LNCaP clone FGC (cell line): ENCODE measurements at regions not wholly inside any gene's neighbourhood (a gene's known extent, or its start where the extent isn't known, plus 50 kb on each side); places are given as distances from the start of the nearest gene placed in this dataset.

ENCODE experiments used
- DNase-seq: peaks from one replicate; pipeline ENCODE4 v3.0.0-alpha.2; 2011; ENCODE audit warnings: low read depth
- H3K4me3 ChIP-seq: 2 replicates; pipeline ENCODE4 v1.5.1; 2011; ENCODE audit warnings: mild to moderate bottlenecking, low read depth, low read length, control low read depth
- TF ChIP-seq, protein P1 (sequence below): IDR thresholded peaks from 2 replicates; pipeline ENCODE4 v1.5.1; 2012; ENCODE audit warnings: mild to moderate bottlenecking; ENCODE audit not compliant: control insufficient read depth, insufficient read depth; ENCODE audit errors: extremely low read depth

DNA sequence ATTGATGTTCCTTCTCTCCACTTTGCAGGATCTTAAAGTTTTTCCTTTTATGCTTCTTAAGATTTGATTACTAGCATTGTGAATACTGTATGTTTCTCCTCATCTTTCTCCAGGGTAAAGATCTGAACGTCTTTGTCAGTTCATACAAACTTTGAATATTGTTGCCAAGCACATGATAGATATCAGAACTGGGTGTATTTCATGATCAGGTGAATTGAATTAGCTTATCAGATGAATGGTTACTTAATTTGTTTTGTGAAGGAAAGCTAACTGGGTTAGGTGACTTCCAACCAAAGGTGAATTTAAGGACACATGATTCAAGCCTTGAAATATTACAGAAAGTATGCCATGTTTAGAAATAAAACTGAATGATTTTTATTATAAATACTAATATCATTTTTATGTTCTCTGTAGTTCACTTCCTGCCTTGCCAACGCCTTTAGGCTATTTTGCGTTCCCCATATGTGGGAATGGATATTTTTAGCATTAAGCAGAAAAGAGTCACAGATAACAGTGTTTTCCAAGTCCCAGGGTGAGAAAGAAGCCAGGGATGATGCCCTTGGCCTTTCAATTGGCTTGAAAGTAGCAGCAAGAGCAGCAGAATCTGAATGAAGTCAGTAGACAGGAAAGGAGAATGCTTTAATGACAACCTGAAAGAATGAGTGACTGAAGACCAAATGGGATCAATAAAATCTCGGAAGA is 752.1 kb downstream of the NCAM2 start:
- TF ChIP-seq, protein P1, sequence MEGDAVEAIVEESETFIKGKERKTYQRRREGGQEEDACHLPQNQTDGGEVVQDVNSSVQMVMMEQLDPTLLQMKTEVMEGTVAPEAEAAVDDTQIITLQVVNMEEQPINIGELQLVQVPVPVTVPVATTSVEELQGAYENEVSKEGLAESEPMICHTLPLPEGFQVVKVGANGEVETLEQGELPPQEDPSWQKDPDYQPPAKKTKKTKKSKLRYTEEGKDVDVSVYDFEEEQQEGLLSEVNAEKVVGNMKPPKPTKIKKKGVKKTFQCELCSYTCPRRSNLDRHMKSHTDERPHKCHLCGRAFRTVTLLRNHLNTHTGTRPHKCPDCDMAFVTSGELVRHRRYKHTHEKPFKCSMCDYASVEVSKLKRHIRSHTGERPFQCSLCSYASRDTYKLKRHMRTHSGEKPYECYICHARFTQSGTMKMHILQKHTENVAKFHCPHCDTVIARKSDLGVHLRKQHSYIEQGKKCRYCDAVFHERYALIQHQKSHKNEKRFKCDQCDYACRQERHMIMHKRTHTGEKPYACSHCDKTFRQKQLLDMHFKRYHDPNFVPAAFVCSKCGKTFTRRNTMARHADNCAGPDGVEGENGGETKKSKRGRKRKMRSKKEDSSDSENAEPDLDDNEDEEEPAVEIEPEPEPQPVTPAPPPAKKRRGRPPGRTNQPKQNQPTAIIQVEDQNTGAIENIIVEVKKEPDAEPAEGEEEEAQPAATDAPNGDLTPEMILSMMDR, result no peak
- no peak for DNase-seq

GRCh38 chr21:21751286-21751685 is 753.1 kb downstream of the NCAM2 start:
- H3K4me3 ChIP-seq, result no peak overlapping the region
- TF ChIP-seq, protein P1, result no peak
- DNase-seq, result no peak

More for the DNA sequence above, 752.1 kb downstream of the NCAM2 start:
- H3K4me3 ChIP-seq, result no peak overlapping the region

- no peak for DNase-seq
- TF ChIP-seq, protein P1, result no peak
- no peak overlapping the region for H3K4me3 ChIP-seq
These were observed 764.6 kb downstream of the NCAM2 start for GRCh38 chr21:21762855-21763254.

- no peak for DNase-seq
- TF ChIP-seq, protein P1, result no peak
- no peak overlapping the region for H3K4me3 ChIP-seq
These were observed 766.1 kb downstream of the NCAM2 start for GRCh38 chr21:21764281-21764680.

- no peak overlapping the region for H3K4me3 ChIP-seq
- TF ChIP-seq, protein P1, result no peak
- no peak for DNase-seq
These were observed 769.1 kb downstream of the NCAM2 start for GRCh38 chr21:21767276-21767675.

GRCh38 chr21:21788591-21788990 is 790.4 kb downstream of the NCAM2 start:
- no peak for DNase-seq
- no peak overlapping the region for H3K4me3 ChIP-seq
- TF ChIP-seq, protein P1, result no peak

GRCh38 chr21:21801921-21802320 is 803.7 kb downstream of the NCAM2 start:
- DNase-seq, result no peak
- no peak overlapping the region for H3K4me3 ChIP-seq
- TF ChIP-seq, protein P1, result no peak
